Amniotic stem cell (primary cell): ENCODE measurements at regions not wholly inside any gene's neighbourhood (a gene's known extent, or its start where the extent isn't known, plus 50 kb on each side); places are given as distances from the start of the nearest gene placed in this dataset.
"Not testable (repeated sequence)": the region's sequence is repeated elsewhere in the genome, so short reads cannot be mapped to it uniquely, and the experiment has no call there.

Experiments
- DNase-seq: peaks from one replicate; lab custom pipeline; 2025; lab: John Stamatoyannopoulos, UW

DNA sequence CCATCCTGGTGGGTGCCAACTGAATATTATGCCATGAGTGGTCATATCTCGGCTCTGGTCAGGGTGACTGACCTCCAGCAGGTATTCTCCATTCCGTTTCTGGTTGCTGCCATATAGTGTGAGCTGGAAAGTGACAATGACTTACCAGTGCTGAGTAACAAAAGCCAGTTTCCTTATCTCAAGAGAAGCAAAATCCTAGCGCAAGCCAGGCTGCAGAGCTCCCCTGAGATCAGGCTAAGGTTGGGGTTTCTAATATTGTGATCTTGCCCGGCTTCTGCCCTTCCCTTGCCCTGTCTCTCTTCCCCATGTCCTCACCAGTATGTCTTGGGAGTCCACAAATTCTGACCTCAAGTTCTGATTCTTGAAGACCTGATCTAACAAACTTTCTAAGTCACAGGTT lies 271.3 kb upstream of the SPTLC3 start:
- no peak for DNase-seq

DNA sequence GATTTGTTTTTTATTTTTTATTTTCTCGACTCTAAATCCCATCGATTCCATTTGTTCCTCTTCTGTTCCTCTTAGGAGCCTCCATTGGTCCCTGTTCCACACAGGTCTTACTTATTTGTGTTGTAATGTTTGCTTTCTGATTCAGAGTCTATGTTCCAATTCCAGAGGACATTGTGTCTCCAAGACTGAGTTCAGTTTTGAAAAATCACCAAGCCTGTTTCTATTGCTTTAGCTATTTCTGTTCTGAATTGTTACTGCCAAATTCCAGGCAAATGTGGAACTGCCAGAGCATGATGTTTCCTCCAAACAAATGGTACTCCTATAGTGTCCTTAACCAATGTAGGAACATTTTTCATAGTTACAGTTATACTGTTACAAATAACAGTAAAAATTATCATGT lies 270.9 kb upstream of the SPTLC3 start:
- no peak for DNase-seq

DNA sequence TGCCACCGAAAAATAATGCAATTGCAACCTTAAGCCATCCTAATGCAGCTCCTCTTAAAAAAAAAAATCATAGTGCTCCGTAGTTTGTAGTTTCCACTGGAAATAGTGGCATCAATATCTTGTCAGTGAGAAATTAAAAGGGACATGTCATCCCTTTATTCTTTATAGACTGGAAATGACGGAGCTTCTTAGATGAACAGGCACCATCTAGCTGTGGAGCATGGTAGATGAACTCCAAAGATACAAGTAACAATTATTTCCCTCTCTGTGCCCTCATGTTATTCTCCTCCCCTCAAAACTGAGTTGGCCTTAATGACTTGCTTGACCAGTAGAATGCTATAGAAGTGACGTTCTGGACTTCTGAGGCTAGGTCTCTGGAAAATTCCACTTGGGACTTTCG lies 268.1 kb upstream of the SPTLC3 start:
- no peak for DNase-seq

DNA sequence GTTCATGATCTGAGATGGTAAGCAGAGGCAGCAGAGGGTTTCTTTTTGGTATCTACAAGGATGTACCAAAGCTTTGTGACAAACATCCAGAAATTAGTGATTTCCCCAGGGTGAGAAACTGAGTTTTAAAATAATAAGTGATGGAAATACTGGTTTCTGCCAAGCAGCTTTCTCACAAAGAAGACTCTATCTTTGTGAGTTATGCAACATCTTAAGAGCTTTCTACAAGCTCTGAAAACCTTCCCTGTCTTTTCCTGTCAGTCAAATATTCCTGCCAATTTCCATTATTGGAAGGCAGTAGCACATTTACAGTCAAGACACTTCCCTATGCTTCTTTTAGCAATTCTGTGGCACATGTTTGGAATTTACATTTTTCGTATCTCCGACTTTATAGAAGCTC lies 264.7 kb upstream of the SPTLC3 start:
- no peak for DNase-seq

DNA sequence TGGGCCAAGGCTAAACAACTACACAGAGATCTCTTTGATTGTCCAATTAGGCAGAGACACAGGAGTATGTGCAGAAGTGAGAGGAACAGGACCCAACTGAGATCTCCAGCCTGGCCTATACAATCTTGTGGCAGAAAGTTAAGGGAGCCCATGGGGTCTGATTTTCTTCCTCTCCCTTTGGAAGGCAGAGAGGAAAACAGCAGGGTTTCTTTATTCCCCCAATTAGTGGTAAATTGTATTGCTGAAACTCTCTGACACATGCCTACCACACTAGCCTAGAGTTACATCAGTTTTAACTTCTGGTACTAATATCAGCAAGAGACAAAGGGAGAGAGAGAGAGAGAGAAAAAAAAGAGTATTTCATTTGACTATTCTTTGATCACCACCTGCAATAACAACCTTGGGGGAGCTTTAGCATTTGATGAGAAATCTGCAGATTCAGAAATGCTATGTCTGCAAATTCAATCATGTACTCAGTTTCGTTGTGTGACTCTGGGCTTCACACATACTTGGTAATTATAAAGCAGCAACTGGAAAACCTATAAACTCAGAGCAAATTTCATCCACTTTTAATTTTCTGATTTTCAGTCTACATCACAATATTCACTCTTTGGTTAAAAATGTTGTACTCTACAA lies 260.3 kb upstream of the SPTLC3 start:
- DNase-seq: no peak

DNA sequence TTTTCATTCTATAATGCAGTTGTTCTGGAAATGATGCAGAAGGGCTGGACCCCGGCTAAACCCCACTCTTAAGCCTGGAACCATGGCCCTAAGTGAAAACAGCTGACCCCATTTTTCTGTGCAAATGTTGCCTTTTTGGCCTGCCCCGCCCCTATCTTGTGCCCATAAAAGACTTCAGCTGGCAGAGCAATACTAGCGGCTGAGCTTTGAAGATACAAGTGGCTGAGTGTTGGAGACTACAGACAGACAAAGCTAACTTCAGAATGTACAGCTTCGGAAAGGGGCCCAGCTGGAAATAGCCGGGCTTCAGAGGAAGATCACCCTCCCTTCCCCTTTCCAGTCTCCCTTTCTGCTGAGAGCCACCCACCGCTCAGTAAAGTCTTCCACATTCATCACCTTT lies 258.6 kb upstream of the SPTLC3 start:
- no peak for DNase-seq

DNA sequence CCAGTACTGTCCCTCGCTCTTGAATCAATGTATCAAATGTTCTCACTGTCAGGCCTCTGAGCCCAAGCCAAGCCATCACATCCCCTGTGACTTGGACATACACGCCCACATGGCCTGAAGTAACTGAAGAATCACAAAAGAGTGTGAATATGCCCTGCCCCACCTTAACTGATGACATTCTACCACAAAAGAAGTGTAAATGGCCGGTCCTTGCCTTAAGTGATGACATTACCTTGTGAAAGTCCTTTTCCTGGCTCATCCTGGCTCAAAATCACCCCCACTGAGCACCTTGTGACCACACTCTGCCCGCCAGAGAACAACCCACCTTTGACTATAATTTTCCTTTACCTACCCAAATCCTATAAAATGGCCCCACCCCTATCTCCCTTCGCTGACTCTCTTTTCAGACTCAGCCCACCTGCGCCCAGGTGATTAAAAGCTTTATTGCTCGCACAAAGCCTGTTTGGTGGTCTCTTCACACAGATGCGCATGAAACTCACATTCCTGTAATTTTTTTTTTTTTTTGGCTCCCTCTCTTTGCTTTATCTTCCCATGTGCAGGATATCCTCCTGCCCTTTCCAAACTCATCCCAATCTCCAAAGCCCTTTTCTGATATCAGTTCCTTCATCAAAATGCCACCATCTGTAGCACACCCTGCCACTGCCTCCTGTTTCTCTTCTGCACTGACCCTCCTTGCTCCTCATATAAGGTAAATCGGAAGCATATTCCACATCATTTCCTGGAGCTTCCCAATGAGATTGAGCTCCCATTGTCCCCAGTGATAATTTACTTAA lies 255.7 kb upstream of the SPTLC3 start:
- not testable (repeated sequence) for DNase-seq

DNA sequence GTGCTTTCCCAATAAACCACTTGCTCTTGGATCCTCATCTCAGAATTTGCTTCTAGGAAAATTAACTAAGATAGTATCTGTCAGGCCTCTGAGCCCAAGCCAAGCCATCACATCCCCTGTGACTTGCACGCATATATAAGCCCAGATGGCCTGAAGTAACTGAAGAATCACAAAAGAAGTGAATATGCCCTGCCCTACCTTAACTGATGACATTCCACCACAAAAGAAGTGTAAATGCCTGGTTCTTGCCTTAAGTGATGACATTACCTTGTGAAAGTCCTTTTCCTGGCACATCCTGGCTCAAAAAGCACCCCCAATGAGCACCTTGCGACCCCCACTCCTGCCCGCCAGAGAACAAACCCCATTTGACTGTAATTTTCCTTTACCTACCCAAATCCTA lies 255.0 kb upstream of the SPTLC3 start:
- DNase-seq: not testable (repeated sequence)

DNA sequence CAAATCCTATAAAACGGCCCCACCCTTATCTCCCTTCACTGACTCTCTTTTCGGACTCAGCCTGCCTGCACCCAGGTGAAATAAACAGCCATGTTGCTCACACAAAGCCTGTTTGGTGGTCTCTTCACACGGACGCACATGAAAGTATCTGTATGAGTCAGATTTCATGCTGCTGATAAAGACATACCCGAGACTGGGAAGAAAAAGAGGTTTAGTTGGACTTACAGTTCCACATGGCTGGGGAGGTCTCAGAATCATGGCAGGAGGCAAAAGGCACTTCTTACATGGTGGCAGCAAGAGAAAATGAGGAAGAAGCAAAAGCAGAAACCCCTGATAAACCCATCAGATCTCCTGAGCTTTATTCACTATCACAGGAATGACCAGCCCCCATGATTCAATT lies 249.3 kb upstream of the SPTLC3 start:
- DNase-seq: not testable (repeated sequence)

DNA sequence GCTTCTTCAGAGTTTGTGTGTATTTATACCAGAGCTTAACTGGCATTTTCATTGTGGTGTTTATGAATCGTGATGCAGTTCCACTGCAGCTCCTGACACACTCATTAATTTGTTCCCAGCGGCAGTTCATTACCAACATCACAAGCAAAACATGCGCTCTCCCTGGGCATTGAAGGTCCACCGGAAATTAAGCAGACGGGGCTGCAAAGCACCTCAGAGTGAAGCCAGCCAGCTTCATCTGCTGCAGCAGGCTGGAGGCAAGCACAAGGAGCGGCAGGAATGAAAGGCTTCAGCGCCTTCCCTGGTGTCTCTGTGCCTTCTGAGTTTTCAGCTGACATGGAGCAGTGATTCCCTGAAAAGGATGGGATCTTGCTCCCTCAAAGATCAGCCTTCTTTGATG lies 246.0 kb upstream of the SPTLC3 start:
- no peak for DNase-seq

DNA sequence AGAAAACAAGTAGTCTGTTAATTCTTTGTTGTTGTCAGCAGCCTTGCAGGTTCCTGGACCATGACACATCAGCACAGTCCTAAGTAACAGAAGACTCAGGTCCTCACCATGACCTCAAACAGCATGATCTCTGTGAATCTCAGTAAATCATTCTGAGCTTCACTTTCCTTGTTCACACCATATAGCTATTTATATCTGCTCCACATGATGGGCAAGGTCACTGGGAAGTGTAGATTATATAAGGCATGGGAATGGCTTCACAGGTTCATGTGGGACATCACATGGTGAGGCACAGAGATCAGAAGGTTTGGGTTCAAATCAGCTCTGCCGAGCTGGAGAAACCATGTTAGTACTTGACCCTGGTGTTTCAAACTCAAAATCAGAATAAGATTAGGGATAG lies 245.4 kb upstream of the SPTLC3 start:
- no peak for DNase-seq

DNA sequence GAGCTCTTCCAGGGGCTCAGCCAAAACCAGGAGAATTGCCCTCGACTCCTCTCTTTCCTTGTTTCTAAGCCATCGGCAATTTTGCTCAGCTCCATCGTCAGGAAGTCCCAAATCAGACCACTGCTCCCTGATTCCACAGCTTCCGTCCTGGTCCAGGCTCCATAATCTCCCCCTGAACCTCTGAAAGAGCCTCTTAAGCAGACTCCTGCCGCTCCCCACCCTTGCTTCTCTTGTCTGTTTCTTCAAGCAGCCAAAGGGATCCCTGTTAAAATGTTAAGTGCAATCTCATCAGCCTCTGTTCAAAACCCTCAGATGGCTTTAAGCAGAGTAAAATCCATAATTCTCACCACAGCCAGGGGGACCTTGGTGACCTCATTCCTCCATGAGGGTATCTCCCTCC lies 244.7 kb upstream of the SPTLC3 start:
- DNase-seq: no peak

DNA sequence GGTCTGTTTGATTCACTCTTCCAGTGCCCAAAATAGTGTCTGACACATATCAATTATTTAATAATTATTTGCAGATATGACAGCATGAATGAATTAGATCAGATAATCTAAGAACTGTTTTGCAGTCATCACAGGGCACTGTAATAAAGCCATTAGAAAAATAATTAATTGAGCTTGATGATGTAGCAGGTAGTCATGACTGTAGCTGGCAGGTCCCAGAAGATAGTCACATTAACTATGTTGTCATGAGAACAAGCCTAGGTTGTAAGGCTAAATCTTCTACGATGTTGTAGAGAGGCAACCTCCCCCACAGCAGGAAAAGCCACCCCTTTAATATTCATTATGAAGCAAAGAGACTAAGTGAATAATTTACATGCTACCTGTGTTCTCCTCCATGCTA lies 243.9 kb upstream of the SPTLC3 start:
- DNase-seq: no peak

DNA sequence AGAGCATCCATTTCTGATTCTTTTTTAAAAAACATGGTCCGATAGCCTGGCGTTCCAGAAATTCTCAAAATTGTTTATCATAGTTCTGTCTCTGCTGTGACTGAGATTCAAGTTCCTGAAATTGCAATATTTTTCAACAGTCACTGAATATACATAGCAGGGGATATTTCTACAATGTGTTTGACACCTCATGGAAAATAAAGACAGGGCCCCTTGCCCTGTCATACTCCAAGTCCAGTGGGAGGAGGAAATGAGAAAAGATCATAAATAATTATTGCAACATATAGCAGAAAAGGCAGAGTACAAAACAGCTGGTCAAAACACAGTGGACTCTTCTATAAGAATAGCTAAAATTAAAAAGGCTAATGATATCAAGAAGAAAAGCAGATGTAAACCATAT lies 234.8 kb upstream of the SPTLC3 start:
- no peak for DNase-seq

DNA sequence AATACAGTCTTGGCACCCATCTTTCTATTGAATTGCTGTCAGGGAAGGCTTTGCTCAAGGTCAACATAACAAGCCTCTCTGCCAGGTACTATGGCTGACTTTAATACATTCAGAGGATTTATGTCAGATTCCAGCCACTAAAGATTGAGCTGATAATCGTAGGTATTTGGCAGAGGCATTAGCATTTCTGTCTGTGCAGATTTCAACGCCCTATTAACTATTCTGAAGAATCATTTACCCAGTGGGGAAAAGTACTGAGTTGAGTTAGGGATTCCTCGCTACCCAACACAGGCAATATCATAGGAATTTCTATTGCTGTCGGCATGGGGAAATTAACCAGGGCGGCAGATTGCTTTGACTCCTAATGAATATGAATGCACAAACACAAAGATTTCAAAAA lies 233.7 kb upstream of the SPTLC3 start:
- DNase-seq: no peak

DNA sequence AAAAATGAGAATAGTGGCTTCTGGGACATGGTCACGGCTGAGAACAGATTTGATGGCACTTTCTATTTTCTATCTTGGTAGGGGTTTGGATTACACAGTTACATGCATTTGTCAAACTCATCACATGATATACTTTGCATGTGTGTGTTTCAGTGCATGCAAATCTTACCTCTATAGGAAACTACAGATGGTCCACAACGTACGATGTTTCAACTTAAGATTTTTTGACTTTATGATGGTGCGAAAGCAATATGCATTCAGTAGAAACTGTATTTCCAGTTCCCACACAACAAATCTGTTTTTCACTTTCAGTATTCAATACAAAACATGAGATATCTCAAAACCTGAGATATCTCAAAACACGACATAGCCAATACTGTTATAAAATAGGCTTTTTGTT lies 231.8 kb upstream of the SPTLC3 start:
- DNase-seq: no peak

DNA sequence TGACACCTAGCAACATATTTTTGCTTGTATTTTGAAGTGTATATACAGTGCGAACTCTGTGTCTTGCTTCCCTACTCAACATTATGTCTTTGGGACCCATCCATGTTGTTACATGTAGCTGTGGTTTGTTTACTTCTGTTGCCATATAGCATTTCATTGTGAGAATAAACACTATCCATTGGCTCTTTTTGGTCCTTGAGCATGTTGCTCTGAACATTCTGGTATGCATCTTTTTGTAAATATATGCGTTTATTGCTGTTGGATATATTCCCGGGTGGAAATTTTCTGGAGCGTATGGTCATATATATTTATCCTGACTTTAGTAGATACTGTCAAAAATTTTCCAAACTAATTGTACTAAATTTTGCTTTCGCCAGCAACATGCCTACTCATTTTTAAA lies 222.5 kb upstream of the SPTLC3 start:
- DNase-seq: no peak

DNA sequence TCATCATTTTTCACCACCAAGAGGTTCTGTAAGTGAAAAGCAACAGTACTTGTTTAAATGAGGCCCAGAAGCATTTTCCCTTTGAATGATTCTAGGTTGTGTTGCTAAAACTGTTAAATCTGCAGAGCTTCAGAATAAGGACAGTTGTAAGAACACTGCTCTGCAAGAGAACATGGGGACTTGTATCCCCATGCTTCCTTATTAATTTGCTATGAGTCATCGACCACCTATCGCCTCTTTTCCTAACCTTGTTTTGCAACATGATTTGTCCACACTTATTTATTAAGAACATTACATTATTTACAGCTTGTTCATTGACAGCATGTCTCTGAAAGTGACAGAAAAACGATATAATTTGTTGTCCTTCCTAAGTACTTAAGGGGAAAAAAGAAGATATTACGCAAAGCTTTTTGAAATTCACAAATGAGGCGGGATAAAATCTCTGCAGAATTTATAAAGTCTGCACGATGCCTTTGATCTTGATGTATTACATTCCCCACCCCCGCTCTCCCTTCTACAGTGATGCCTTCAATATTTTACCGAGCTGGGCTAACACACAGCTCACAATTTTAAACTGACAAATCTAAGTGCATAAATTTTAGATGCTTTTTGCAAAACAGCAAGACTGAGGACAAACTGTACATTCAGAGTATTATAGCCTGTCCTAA lies 220.0 kb upstream of the SPTLC3 start:
- no peak for DNase-seq

DNA sequence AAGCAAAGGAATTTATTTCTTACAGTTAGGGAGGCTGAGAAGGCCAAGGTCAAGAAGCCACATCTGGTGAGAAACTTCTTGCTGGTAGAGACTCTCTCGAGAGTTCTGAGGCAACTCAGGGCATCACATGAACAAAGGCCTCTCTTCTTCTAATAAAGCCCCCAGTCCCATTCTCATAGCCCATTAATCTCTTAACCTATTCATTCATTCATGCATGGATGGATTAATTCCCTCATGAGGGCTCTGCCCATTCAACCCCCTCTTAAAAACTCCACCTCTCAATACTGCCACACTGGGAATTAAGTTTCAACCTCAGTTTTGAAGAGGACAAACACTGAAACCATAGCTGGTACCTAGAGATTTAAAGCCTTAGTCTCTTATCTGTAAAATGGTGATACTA lies 217.9 kb upstream of the SPTLC3 start:
- no peak for DNase-seq

DNA sequence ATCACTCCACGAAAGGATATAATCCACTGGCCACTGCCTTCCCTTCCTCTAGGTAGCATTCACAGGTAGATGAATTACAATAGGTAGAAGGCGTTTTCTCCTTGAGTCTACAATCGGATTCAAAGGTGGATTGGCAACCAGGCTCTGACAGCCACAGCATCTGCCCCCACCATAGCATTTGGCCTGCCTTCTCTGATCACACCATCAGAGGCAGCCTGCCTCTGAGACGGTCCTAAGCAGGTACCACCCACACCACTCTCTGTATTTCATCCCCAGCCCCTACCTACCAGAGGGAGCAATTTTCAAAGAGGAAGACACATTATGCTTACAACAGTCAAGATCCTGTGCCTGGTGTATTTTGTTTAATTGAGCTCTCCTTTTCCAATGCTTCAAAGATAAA lies 210.5 kb upstream of the SPTLC3 start:
- no peak for DNase-seq

DNA sequence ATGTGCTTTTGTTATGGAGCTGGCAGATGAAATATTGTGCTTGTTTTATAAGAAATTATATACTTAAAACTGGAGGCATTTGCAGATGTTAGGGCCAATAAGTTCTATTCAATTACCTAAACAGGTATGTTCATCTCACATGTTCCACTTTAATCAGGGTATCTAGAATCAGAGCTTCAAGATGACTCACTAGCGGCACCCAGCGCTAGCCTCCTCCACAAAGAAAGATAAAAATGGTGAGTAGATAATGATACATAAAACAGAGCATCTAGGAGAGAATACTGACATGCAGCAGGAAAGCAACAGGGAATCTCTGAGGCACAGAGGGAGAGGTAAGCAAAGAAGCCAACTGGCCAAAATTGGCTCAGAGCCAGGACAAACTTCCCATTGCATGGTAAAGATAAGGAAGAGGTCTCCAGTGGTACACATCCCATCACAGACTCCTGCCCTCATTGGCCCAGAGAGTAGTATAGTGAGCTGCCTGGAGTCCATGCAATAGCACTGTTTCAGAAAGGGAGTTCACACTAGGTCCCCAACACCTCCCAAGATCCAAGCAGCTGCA lies 200.7 kb upstream of the SPTLC3 start:
- DNase-seq: no peak

DNA sequence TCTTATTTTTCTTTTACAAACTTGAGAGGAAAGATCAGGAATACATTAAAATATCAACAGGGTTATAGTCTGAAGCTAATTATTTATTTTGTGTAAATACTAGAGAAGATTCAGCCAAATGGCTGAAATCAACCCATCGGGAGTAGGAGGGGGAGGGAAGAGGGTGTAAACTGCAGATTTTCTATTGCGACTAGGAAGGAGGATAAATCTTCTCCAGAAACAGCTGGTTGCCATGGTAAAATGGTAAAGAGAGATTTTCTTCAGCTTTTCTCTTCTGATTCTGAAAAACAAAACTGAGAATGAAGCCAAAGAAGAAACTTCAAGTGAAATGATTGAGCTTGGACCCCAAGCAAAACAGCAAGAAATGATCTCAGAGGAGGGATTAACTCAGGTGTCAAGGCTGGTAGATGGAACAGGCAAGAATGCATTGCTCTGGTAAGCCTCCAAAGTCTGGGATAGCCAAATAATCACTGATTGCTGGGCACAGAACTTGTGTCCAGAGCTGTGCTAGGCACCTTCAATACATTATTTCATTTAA lies 193.5 kb upstream of the SPTLC3 start:
- no peak for DNase-seq
